ENCODE measurements at regions not wholly inside any gene's neighbourhood (a gene's known extent, or its start where the extent isn't known, plus 50 kb on each side); places are given as distances from the start of the nearest gene placed in this dataset.

DNA sequence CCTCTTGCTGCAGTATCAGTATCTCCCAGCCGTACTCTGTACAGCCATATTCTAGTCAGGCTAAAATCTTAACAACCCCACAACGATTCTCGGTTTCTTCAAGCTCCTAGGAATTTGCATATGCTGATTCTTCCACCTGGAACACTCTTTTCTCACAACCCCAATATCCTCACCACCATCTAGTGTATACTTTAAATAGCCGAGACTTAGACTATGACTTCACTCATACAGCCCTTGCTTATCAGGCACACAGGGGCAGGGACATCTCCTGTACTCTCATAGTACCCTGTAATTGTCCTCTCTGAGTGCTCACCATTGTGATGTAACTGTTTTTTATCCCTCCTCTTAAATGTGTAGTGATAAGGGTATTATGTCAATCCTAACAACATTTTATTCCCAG, 2126.4 kb upstream of the TENM3 start:
- no peak for DNase-seq (ENCODE audit: low read depth in 2 of 2)

DNA sequence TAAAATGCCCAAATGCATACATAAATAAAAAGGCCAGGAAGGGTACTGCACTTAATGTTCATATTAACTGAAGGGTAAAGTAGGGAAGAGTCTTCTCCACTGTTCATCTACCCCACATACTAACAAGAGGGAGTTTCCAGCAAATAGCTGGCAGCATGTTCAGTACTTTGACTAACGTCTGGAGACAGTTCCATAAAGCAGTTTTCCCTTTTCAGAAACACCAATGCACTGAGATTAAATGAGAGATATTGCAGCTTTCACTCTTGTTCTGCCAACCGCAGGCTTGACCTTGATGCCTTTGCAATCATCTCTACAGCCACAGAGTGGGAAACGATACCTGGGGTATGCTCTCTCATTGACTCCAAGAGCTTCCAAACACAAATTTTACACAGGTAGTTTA, 2123.1 kb upstream of the TENM3 start:
- no peak for DNase-seq (ENCODE audit: low read depth in 2 of 2)

DNA sequence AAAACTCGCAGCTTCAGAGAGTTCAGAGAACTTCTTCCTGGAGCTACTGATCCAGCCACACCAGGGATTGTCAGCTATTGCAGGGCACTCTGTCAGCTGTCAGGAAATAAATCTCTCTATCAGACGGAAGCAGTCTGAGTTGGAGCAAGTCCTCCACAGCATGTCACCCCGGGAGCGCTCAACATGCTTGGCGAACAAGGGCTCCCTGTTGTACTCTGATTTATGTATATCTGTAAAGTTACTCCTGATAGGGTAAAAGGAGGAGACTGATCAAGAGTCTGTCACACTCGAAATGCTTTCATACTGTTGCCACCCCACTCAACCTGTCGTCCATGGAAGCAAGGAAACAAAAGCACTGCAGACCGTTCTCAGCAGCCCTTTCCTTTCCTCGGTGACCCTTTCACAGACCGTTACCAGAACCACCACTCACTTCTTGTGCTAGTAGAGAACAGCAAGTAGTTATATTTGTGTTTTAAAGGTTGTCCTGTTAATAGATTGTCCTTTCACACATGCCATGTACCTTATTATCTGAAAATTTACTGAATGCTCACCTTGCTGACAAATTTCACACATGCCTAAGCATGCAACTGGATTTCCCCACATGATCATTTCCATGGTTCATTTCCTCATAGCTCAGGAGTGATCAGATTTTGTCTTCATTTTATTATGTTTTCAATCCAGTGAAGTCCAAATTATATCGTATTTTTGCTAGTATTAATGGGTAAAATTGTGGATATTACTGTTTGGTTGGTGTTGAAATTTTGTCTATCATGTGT, 2108.9 kb upstream of the TENM3 start:
- no peak for DNase-seq (ENCODE audit: low read depth in 2 of 2)

DNA sequence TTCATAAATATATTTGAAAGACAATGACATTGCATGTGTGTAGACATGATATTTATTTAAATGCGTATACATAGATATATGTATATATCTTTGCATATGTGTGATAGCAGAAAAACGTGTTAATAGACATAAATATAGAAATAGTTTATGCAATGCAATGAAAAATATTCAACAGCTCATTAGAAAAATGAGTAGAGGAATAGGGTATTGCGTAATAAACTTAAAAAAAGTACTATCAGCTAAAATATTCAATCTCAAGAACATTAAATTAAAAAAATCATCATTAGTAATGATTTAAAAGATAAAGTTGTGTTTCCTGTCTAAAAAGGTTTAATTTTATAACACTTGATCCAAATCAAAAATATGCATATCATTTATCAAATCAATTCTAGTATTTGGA, 2101.5 kb upstream of the TENM3 start:
- no peak for DNase-seq (ENCODE audit: low read depth in 2 of 2)

DNA sequence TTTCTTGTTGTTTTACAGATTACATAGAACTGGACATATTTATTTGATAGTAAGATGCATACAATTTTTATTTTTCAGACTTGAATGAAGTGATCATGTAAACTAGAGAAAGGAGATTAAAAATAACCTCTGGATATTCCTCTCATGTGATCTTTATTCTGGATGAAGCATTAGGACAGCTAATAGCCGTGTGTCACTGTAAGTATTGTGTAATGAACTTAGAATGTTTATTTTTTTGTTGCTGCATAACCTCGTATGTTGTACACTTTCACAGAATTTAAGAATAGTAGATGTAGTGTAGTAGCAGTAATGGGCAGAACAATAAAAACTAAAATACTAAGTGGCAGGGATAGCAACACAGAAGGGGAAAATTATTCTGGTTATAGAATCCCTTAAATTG, 2094.5 kb upstream of the TENM3 start:
- DNase-seq (ENCODE audit: low read depth in 2 of 2) = no peak

DNA sequence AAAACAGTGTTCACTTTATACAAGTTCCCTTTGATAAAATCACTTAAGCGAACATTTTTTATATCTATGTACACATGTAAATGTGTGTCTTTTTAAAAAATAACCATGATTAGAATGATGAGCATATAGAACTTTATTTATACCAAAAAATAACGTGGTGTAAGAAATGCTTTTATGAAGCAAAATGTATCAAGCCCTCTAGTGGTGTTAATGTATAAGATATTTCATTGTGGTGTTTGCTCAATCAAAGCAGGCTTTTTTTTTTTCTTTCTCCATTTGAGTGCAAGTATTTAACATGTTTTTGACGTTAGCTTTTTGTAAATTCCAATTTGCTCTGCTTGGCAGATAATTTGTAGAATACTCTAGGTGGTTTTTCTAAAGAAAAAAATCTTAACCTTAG, 2092.4 kb upstream of the TENM3 start:
- DNase-seq (ENCODE audit: low read depth in 2 of 2) = no peak

DNA sequence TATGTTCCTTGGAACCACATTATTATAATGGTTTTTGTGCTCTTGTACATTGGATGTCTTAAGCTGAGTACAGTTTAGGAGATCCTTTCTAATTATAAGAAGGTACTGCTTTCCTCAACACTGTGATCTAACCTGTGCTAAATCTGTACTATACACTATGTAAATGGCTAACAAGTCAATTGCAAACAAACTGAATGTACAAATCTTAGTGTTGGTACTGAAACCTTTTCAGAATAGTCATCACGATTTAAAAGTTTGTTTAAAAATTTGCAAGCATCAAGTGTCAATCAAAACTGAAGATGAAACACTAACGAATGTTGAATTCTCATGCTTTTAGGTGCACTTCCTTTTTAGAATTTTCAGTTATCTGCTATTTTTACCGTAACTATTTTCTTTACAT, 2090.4 kb upstream of the TENM3 start:
- DNase-seq (ENCODE audit: low read depth in 2 of 2) = no peak

DNA sequence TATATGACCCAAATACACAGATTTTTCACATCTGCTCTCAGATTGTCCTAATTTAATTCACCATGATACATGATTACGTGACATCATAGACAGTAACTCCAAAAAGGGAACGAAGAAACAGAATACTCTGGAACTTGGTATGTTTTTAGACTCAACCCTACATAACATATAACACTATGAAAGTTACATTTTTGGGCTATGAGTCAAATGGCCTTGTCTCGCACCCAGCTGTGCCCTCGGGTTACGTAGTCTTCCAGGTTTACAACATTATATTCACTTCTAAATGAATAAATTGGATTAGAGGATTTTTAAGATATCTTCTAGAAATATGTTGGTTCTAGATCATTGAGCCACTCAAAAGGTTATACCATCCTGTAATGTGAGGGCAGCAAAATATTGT, 2089.6 kb upstream of the TENM3 start:
- DNase-seq (ENCODE audit: low read depth in 2 of 2) = no peak

DNA sequence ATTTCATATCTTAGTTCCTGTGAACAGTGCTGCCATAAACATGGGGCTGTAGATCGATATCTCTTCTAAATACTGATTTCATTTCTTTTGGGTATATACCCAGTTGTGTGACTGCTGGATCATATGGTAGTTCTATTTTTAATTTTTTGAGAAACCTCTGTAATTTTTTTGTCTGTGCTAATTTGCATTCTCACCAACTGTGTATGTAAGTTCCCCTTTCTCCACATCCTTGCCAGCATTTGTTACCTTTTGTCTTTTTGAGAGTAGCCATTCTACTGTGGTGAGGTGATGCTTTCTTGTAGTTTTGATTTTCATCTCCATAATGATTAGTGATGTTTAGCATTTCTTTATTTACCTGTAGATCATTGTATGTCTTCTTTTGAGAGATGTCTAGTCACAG, 2086.5 kb upstream of the TENM3 start:
- no peak for DNase-seq (ENCODE audit: low read depth in 2 of 2)

DNA sequence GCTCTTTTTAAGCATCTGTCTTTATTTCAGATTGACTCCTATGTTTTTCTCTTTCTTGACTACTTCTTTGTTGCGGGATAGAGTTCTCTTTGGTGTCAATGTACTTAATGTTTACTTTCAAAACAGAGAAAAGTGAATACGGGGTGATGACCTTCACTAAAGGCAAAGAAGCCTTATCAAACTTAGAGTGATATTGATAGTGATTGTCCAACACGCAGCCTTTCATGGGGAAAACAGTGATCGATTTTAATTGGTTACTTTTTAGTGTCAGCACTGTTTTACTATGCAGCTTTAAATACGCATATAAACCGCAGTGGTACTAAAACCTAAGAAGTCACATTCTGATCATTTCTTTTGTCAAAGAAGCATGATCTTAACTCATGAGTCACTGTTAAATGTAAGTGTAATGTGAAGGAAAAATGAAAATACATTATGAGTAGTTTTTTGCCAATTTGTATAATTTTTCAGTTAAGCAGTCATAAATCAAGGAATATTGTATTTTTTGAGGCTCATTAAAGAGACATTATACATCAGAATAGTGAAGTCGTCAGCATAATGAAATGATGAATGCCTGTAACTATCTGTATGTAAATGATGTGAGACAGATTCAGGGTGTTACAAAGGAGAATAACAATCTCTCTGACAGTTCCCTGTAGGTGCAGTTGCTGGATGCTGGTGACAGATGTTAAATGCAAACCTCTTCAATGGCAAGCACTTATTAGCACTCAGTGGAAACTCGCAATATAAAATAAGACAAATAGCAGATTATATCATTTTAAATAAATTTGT, 2082.8 kb upstream of the TENM3 start:
- DNase-seq (ENCODE audit: low read depth in 2 of 2) = no peak

DNA sequence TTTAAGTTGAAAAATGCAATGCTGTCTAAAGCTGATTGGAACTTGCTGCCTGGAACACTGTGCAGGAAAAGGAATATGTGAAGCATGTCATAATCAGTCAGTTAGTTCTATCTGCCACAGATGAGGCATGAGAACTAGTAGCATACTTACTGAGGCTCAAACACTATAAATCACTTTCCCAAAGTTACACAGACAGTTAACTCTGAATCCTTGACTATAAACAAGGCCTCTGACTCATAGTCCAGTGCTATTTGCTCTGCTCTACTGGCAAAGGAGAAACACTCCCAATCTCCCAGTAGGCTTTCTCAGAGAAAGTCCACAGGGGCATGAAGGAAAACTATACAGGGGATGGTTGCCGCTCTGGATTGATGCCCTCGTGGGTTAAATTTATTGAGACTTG, 2078.4 kb upstream of the TENM3 start:
- DNase-seq (ENCODE audit: low read depth in 2 of 2) = no peak

DNA sequence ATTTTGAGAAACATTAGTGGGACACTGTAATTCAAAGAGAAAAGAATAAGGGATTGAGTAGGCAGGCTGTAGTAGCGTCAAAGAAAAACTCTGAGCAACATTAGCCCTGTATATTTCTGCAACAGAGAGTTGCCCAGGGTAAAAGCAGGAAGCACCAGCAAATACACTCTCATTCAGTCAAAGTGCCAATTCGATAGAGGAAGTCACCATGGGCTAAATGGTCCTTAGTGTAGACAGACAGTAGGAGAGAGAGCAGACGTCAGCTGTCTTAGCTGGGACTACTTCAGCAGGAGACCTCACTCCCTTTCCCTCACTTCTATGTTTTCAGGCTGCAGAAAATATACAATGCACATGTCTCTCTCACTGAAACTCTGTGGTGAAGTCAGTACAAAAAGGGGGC, 2073.8 kb upstream of the TENM3 start:
- no peak for DNase-seq (ENCODE audit: low read depth in 2 of 2)

DNA sequence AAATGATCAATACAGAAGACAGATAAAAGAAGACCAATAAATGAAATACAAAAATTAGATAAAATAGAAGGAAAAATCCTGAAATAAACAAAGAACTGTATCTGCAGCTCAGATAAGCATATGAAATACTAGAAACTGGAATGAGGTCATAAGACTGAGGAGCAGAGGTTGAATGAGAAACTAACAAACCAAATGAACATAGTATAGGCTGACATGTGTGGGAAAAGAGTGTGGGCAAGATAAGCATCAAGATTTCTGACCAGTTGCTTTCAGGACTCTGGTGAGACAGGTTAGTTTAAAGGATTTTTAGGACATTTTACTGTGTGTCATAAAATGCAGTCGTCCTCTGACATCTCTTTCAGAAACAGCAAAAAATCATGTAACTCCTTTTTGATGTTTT, 2073.2 kb upstream of the TENM3 start:
- DNase-seq (ENCODE audit: low read depth in 2 of 2) = no peak

DNA sequence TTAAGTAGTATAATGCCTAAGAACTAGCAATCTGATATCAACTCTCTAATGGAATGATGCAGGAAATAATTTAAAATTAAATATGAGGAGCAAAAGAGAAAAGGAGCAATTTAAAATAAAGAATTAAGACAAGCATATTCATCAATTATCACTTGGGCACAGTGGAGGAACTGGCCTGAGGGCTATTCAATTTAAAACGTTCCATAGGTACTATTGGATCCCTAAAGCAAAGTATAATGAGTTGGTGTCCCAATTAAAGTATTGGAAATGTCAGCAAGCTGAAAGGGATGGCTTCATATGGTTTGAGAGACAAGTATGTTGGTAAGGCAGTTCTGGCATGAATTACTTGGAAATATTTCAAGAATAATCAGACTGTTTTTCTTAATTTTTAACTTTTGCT, 2064.1 kb upstream of the TENM3 start:
- no peak for DNase-seq (ENCODE audit: low read depth in 2 of 2)

DNA sequence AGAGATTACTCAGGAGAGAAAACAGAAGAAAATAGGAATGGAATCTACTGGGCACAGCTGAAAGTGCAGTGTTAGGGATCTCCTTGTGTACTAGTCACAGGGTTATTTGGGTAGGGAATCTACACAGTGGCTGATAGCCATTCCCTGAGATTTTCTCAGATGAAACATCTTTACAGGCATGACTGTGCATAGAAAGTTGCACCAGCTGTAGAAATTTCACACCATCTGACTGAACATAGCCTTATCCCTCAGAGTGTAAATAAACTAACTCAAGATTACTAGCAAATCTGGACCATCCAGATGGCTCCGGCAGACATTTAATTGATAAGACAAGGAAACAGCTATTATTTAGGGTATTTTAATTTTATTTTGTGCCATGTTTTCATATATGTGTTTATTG, 2053.5 kb upstream of the TENM3 start:
- no peak for DNase-seq (ENCODE audit: low read depth in 2 of 2)

DNA sequence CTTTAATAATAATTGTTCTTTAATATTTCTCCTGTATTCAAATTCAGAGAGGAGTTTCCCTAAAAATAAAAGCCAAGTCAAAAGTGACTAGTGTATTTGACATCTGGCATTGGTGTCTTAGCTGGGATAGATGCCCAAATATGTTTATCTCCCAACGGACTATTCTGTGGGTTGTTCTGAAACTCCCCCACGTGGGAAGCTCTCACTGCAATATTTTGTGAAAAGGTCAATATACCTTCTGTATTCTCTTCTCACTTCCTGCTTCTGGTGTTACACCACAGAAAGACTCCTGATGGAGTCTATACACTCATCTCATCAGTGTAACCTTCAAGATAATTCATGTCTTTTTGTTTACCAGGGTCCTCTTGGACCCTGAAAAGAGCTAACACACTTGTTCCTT, 2052.8 kb upstream of the TENM3 start:
- DNase-seq (ENCODE audit: low read depth in 2 of 2) = no peak

DNA sequence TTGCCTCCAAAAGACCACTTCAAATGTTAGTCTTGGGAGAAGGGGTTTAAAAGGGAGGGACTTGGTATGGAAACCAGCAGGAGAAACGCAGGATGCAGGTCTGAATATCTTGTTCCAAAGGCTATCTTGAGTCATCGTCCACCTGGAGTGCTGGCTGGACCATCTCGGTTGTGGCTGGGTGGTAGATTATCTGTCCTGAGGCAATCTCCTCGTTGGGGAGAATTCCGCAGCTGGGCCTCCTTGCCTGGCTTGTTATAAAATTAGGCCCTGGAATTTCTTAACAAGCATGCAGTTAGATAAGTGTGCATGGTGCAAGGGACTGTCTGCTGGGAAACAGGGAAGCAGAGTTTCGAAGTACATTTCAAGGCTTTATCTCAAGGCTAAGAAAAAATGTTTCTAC, 2045.7 kb upstream of the TENM3 start:
- no peak for DNase-seq (ENCODE audit: low read depth in 2 of 2)

DNA sequence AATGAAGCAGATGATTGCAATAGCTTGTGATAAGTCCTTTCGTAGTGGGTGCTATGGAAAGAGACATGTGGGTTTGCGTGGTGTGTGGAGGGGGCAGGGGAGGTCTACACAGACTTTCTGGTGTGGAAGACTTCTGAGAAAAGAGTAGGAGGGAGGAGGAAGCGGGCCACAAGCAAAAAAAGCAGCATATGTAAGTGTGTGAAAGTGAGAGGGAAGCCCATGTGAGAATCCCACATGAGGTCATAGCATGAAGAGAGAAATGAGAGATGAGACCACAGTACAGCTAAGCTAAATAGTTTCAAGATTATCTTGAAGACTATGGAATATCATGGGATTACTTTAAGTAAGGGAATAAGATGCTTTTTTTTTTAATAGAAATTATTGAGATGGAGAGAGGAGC, 2039.9 kb upstream of the TENM3 start:
- no peak for DNase-seq (ENCODE audit: low read depth in 2 of 2)

DNA sequence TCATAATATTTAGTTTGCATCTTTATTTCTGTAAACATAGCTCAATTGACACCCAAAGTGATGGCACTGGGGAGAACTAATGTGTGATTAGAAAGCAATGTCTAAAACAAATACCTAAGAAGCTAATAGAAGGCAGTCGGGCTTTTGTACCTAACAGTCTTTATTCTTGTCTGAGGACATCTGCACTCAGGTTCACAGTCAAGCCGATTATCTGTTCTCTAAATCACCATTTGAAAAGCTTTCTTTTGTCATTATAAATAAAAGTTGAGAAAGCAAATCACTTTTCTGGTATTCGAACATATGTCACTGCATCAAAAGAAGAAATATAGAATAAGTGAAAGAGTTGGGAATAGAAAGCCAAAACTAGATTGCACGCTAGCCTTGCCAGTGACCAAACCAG, 2037.9 kb upstream of the TENM3 start:
- DNase-seq (ENCODE audit: low read depth in 2 of 2) = no peak

DNA sequence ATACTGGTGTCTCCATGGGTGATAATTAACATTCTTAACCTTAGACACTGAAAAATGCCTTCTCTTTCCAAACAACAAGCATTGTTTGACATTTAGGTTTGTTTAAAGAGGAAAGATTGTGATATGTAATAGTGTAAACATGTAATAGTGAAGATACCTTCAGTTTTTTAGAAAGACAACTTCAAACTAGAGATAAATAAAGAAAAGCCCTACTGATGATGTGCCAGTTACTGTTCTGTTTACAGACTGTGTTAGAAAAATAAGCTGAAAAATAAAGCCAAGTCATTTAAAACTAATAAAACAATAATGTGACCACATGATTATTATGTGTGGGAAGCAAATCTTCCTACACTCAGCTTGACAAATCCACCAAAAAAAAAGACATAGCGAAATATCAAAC, 2035.3 kb upstream of the TENM3 start:
- no peak for DNase-seq (ENCODE audit: low read depth in 2 of 2)

DNA sequence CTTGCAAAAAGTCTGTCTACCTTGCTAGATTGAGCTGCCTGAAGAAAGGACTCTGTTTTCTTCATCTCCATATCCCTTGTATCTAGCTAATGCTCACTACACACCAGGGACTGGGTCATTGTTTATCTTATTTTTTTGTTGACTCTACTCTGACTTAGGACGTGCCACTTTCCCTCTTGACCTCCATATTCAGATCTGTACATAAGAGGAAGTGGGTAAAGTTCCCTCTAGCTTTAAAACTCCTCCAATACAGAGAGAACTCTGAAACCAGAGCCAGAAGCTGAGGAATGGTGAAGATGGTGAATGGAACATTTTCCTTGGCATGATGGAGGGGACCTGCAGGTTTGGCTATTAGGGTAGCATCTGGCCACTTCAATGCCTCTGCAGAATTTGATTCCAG, 2026.1 kb upstream of the TENM3 start:
- DNase-seq (ENCODE audit: low read depth in 2 of 2) = no peak

DNA sequence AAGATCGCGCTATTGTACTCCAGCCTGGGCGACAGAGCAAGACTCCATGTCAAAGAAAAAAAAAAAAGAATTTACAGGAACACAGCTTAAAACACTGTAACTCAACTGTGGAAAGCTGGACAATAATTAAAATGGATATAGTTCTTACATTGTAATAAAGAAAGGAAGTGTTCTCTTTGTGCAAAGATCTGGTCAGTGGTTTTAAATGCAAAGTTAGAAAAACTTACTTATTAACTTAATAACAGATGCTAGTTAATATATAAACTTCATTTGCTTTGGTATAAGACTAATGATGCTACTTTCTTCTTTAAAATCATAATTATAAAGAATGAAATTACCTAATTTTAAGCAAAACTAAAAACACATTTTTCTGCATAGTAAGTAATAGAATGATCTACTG, 2024.1 kb upstream of the TENM3 start:
- DNase-seq (ENCODE audit: low read depth in 2 of 2) = no peak

DNA sequence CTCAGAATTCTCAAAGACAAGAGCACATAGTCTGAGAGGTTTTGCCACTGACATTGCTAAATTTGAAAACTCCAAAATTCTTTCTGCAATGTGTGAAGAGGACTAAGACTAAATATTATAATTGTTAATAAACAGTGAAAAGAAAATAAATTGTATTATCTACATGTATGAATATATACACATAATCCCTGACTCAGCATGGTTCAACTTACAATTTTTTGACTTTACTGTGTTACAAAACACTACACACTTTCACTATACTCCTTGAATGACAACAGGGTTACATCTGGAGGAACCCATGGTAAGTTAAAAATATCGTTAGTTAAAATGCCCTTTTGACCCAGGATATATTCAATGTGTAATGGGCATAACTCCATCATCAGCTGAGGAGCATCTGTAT, 2017.2 kb upstream of the TENM3 start:
- DNase-seq (ENCODE audit: low read depth in 2 of 2) = no peak

DNA sequence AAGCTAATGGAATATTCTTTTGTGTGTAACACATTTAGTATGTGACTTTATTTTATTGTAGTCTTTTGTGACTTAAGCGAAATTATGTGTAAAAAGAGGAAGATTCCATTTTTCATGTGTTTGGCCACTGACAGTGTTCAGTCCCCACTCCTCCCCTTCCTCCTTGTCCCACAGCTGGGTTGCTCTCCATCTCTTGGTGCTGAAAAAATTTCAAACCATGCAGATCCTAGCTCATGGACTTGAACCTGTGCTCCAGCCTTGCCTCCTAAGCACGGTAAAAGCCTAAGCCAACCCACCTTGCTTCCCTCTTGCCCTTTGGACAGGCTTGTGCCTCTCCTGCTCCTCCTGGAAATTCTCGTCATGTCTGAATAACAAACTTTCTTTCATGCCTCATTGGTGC, 2008.5 kb upstream of the TENM3 start:
- DNase-seq (ENCODE audit: low read depth in 2 of 2) = no peak
